ENCODE measurements at regions not wholly inside any gene's neighbourhood (a gene's known extent, or its start where the extent isn't known, plus 50 kb on each side); places are given as distances from the start of the nearest gene placed in this dataset.

- ATAC-seq (ENCODE audit: insufficient read depth, low FRiP score) = no peak
- 67 to 80% methylated on average over 10 of the region's 10 CpGs for WGBS, 2 donors
- Histone ChIP-seq H3K4me1 (ENCODE audit: control insufficient read depth in 5 of 5, insufficient read depth in 5 of 5, low read length in 5 of 5) (peaks cover 0 to 14% (median 0%) of the 10 kb centered on the region in 5 donors), H3K4me3 (no peak overlapping the region), H3K27ac (ENCODE audit: low read depth in 1 of 2, low read length in 1 of 2) (no peak overlapping the region), H3K36me3 (ENCODE audit: control insufficient read depth in 4 of 4, insufficient read depth in 4 of 4, low read length in 4 of 4) (no peaks in the 10 kb centered on the region), H3K9me3 (ENCODE audit: control insufficient read depth in 4 of 4, insufficient read depth in 3 of 4, low read length in 3 of 4) (no peaks in the 10 kb centered on the region), H3K27me3 (ENCODE audit: control insufficient read depth in 3 of 3, insufficient read depth in 3 of 3, low read length in 2 of 3) (no peaks in the 10 kb centered on the region), H3K9ac (ENCODE audit: insufficient read depth in 1 of 2, low read length in 2 of 2) (no peak overlapping the region)
- peak in 1 of 3 donors; percentile 41 for DNase-seq
- TF ChIP-seq CTCF (IDR thresholded peaks at IDR 0.05; ENCODE audit: control extremely low read depth, extremely low read depth) = no peak
Observed at GRCh38 chr6:1504465-1504864, 105.2 kb upstream of the FOXC1 start.

- no peaks in the 10 kb centered on the region for H3K36me3 ChIP-seq (ENCODE audit: control insufficient read depth in 4 of 4, insufficient read depth in 4 of 4, low read length in 4 of 4)
- peaks cover 0 to 11% (median 0%) of the 10 kb centered on the region in 4 donors for H3K9me3 ChIP-seq (ENCODE audit: control insufficient read depth in 4 of 4, insufficient read depth in 3 of 4, low read length in 3 of 4)
- no peak overlapping the region for H3K4me3 ChIP-seq
- H3K27ac ChIP-seq (ENCODE audit: low read depth in 1 of 2, low read length in 1 of 2) = no peak overlapping the region
- peaks cover 0 to 14% (median 0%) of the 10 kb centered on the region in 5 donors for H3K4me1 ChIP-seq (ENCODE audit: control insufficient read depth in 5 of 5, insufficient read depth in 5 of 5, low read length in 5 of 5)
- DNase-seq (no peak), ATAC-seq (ENCODE audit: insufficient read depth, low FRiP score) (no peak)
- 86 to 89% methylated on average over 6 of the region's 6 CpGs for WGBS, 2 donors
- no peak for TF ChIP-seq CTCF (IDR thresholded peaks at IDR 0.05; ENCODE audit: control extremely low read depth, extremely low read depth)
- H3K9ac ChIP-seq (ENCODE audit: insufficient read depth in 1 of 2, low read length in 2 of 2) = no peak overlapping the region
- peaks cover 0 to 2% (median 0%) of the 10 kb centered on the region in 3 donors for H3K27me3 ChIP-seq (ENCODE audit: control insufficient read depth in 3 of 3, insufficient read depth in 3 of 3, low read length in 2 of 3)
Observed at GRCh38 chr6:1507251-1507650, 102.5 kb upstream of the FOXC1 start.

GRCh38 chr6:1509241-1509640 lies 100.5 kb upstream of the FOXC1 start:
- no peak for ATAC-seq (ENCODE audit: insufficient read depth, low FRiP score)
- WGBS, 2 donors = 79 to 84% methylated on average over 4 of the region's 4 CpGs

More at GRCh38 chr6:1509241-1509640, 100.5 kb upstream of the FOXC1 start:
- peaks cover 0 to 11% (median 0%) of the 10 kb centered on the region in 4 donors for H3K9me3 ChIP-seq (ENCODE audit: control insufficient read depth in 4 of 4, insufficient read depth in 3 of 4, low read length in 3 of 4)
- H3K27ac ChIP-seq (ENCODE audit: low read depth in 1 of 2, low read length in 1 of 2) = no peak overlapping the region
- peaks cover 0 to 19% (median 0%) of the 10 kb centered on the region in 5 donors for H3K4me1 ChIP-seq (ENCODE audit: control insufficient read depth in 5 of 5, insufficient read depth in 5 of 5, low read length in 5 of 5)
- TF ChIP-seq CTCF (IDR thresholded peaks at IDR 0.05; ENCODE audit: control extremely low read depth, extremely low read depth) = no peak
- no peaks in the 10 kb centered on the region for H3K36me3 ChIP-seq (ENCODE audit: control insufficient read depth in 4 of 4, insufficient read depth in 4 of 4, low read length in 4 of 4)
- DNase-seq = no peak
- H3K4me3 ChIP-seq = no peak overlapping the region
- no peak overlapping the region for H3K9ac ChIP-seq (ENCODE audit: insufficient read depth in 1 of 2, low read length in 2 of 2)
- peaks cover 0 to 2% (median 0%) of the 10 kb centered on the region in 3 donors for H3K27me3 ChIP-seq (ENCODE audit: control insufficient read depth in 3 of 3, insufficient read depth in 3 of 3, low read length in 2 of 3)

All from lung (tissue), 11 donors.